ENCODE measurements at regions not wholly inside any gene's neighbourhood (a gene's known extent, or its start where the extent isn't known, plus 50 kb on each side); places are given as distances from the start of the nearest gene placed in this dataset.
"Not testable (repeated sequence)": the region's sequence is repeated elsewhere in the genome, so short reads cannot be mapped to it uniquely, and the experiment has no call there.

GRCh38 chr7:96921771-96922170, 83.6 kb upstream of the DLX6 start (continued):
- no peak for TF ChIP-seq ZNF280B (CRISPR knock-in tag; IDR thresholded peaks at IDR 0.05; ENCODE audit: borderline replicate concordance)
- TF ChIP-seq DPF2 (CRISPR knock-in tag; IDR thresholded peaks at IDR 0.05; ENCODE audit: borderline replicate concordance, low read depth): no peak
- TF ChIP-seq, protein P1, sequence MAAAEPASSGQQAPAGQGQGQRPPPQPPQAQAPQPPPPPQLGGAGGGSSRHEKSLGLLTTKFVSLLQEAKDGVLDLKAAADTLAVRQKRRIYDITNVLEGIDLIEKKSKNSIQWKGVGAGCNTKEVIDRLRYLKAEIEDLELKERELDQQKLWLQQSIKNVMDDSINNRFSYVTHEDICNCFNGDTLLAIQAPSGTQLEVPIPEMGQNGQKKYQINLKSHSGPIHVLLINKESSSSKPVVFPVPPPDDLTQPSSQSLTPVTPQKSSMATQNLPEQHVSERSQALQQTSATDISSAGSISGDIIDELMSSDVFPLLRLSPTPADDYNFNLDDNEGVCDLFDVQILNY (CRISPR knock-in tag; conservative IDR thresholded peaks at IDR 0.05): no peak
- TF ChIP-seq, protein P2, sequence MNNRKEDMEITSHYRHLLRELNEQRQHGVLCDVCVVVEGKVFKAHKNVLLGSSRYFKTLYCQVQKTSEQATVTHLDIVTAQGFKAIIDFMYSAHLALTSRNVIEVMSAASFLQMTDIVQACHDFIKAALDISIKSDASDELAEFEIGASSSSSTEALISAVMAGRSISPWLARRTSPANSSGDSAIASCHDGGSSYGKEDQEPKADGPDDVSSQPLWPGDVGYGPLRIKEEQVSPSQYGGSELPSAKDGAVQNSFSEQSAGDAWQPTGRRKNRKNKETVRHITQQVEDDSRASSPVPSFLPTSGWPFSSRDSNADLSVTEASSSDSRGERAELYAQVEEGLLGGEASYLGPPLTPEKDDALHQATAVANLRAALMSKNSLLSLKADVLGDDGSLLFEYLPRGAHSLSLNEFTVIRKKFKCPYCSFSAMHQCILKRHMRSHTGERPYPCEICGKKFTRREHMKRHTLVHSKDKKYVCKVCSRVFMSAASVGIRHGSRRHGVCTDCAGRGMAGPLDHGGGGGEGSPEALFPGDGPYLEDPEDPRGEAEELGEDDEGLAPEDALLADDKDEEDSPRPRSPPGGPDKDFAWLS (CRISPR knock-in tag; IDR thresholded peaks at IDR 0.05; ENCODE audit: borderline replicate concordance): no peak

DNA sequence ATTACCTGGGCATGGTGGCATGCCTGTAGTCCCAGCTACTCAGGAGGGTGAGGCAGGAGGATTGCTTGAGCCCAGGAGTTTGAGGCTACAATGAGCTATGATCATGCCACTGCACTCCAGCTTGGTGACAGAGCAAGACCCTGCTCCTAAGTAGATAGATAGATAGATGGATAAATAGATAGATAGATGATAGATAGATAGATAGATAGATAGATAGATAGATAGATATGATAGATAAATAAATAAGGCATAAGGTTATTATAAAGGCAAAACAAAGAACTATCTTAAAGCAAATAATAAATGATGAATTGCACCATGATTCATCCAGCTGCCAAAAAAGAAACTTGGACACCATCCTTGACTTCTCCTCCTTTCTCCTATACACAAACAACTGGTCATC, 82.0 kb upstream of the DLX6 start:
- H3K4me2 ChIP-seq (ENCODE audit: low read depth, low read length); H3K9ac ChIP-seq (ENCODE audit: insufficient read depth, low read depth, low read length); CTCF ChIA-PET (ENCODE audit: low intra/inter-chr PET ratio, low total read pairs); POLR2A ChIA-PET; DNase-seq (ENCODE audit: low spot score); H4K20me1 ChIP-seq (ENCODE audit: insufficient read depth, low read length); ATAC-seq; H3K79me2 ChIP-seq (ENCODE audit: insufficient read depth, low read length); H3K4me1 ChIP-seq (ENCODE audit: insufficient read depth, low read length); H3K4me3 ChIP-seq (replicated peaks in 1 of 3; ENCODE audit: insufficient read depth in 1 of 3, low read depth in 2 of 3, low read length in 3 of 3); H3K36me3 ChIP-seq (replicated peaks in 1 of 2; ENCODE audit: control insufficient read depth in 1 of 2, insufficient read depth in 2 of 2, low read length in 2 of 2); H3K9me3 ChIP-seq (ENCODE audit: low read length); FAIRE-seq; BruUV-seq (replicated peaks); H2AFZ ChIP-seq (ENCODE audit: low read length); H3K27me3 ChIP-seq (ENCODE audit: control insufficient read depth in 1 of 2, insufficient read depth in 2 of 2, low read length in 2 of 2); intact Hi-C loops (cut with micrococcal nuclease; ENCODE audit: unreplicated experiment); H3K27ac ChIP-seq (ENCODE audit: extremely low read length, insufficient read depth, low read length); in situ Hi-C loops (cut with HindIII; ENCODE audit: extremely low pct_ligation_motif_present, low pct_unique_long_range_greater_than_20kb): not testable (repeated sequence)
